Psoas muscle (tissue), 7 donors: ENCODE measurements at regions not wholly inside any gene's neighbourhood (a gene's known extent, or its start where the extent isn't known, plus 50 kb on each side); places are given as distances from the start of the nearest gene placed in this dataset.

Source experiments
- ATAC-seq, 4 donors: fragments of 200-7000 bp; cut with Tn5 transposase; one replicate each; pipeline ENCODE4 v1.9.1; 2020; ENCODE audit warnings: moderate library complexity in 3 of 4, mild to moderate bottlenecking in 2 of 4
- DNase-seq, 2 donors: peaks; one replicate each; pipeline ENCODE4 v3.0.0-alpha.2; 2020
- H3K27ac ChIP-seq: fragments of 200-600 bp; one replicate; pipeline ENCODE4 v1.8.0; 2022
- H3K27me3 ChIP-seq, 3 donors: fragments of 200-600 bp in 1 of 3; one replicate each; pipeline versions ENCODE4 v1.6.1 to v1.8.0; 2013 to 2022; ENCODE audit warnings: low read length in 2 of 3, mild to moderate bottlenecking in 2 of 3, moderate library complexity in 1 of 3; ENCODE audit not compliant: insufficient read depth in 3 of 3
- H3K36me3 ChIP-seq, 2 donors: fragments of 200-600 bp in 1 of 2; one replicate each; pipeline versions ENCODE4 v1.6.1 to v1.8.0; 2013 to 2022; ENCODE audit warnings: low read depth in 1 of 2, mild to moderate bottlenecking in 1 of 2, moderate library complexity in 1 of 2; ENCODE audit not compliant: insufficient read depth in 1 of 2
- H3K4me1 ChIP-seq: fragments of 200-600 bp; one replicate; pipeline ENCODE4 v1.8.0; 2022
- H3K4me3 ChIP-seq: fragments of 200-600 bp; one replicate; pipeline ENCODE4 v1.8.0; 2022; ENCODE audit warnings: mild to moderate bottlenecking
- H3K9me3 ChIP-seq: fragments of 200-600 bp; one replicate; pipeline ENCODE4 v1.8.0; 2022
- CTCF ChIP-seq: fragments of 200-600 bp; IDR thresholded peaks from one replicate; pipeline ENCODE4 v1.8.0; 2022; ENCODE audit warnings: antibody characterized with exemption
- WGBS, 3 donors: extraction: QIAGEN DNeasy Blood & Tissue Kit; methylation state at CpG; one replicate each; pipeline versions ENCODE4 v1.1.6 to v1.1.7; 2013; 5-methylcytosine and 5-hydroxymethylcytosine counted together
- intact Hi-C, 2 donors: fragments of 100-400 bp; cut with DNase I; formaldehyde crosslinking; loops; one replicate each; pipeline versions ENCODE4 v1.11.0 to v1.14.2; 2022
- donor health status: healthy with polysubstance abuse.
- donor health status: DM: no; HTN: no; CAD: no; lungs with moderate emphysema.
- donor health status: Bipolar disorder and iron deficiency.
- donor health status: healthy.
- donor health status: DM: yes; HTN: yes; CAD: no.
- donor health status: DM: no; HTN: no; CAD: no.
- donor health status: DM: yes; HTN: yes; CAD: no.

DNA sequence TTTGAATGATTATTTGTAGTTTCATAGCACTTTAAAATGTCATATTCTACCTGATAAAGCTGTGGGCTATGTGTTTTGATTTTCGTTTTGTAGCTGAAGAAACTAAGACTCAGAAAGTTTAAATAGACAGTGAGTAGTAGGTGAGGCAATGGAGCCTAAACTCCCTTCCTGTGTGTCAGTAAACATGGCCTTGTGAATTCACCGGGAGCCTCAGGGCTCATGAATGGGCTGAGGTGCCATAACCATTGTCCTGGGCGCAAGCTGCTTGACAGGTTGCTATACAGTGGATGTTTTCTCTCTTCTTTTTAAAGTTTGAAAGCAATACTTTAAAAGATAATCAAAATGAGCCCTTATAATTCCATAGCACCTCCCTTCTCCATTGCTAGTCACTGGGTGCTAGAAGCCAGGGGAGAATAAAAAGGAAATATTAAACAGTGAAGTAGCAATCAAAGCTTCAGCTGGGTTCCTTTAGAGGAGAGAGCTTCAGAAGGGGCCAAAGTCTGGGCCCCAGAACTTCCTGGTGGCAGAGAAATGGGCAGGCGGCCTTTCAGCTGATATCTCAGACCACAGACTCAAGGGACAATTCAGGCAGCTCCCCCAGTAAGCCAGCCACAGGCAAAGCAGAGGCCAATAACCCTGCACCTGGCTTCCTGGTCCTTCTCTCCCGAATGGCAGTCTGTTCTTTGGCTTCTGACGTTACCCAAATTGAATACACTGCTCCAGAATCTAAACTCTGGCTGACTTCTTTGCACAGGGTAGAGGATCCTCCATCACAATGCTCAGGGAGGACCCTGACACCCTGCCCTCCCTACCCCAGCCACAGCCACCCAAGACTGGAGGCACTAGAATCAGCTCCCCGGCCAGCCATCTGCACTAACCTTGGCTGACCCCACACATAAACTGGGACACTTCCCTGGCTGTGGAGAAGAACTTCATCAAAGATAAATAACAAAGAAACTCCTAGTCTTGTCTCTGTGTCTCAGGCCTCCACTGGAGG lies 51.8 kb upstream of the NPAS2 start:
- no peaks in the 10 kb centered on the region for H3K27me3 ChIP-seq
- H3K36me3 ChIP-seq, result no peaks in the 10 kb centered on the region
- no peak overlapping the region for H3K4me3 ChIP-seq
- no peak overlapping the region for H3K27ac ChIP-seq
- no peaks in the 10 kb centered on the region for H3K4me1 ChIP-seq
- H3K9me3 ChIP-seq, result no peaks in the 10 kb centered on the region
- WGBS, 3 donors, result 62 to 69% (median 66%) methylated on average over 7 of the region's 7 CpGs
- TF ChIP-seq CTCF, result no peak
- intact Hi-C loops, result no loop called here
- DNase-seq, result no peak
- ATAC-seq, result no peak
